HG02623 (cell line): ENCODE measurements at regions not wholly inside any gene's neighbourhood (a gene's known extent, or its start where the extent isn't known, plus 50 kb on each side); places are given as distances from the start of the nearest gene placed in this dataset.

Experiments
- ATAC-seq: cut with Tn5 transposase; IDR thresholded peaks from one replicate; pipeline ENCODE4 v1.9.1; 2021; ENCODE audit warnings: moderate library complexity; ENCODE audit not compliant: unreplicated experiment

DNA sequence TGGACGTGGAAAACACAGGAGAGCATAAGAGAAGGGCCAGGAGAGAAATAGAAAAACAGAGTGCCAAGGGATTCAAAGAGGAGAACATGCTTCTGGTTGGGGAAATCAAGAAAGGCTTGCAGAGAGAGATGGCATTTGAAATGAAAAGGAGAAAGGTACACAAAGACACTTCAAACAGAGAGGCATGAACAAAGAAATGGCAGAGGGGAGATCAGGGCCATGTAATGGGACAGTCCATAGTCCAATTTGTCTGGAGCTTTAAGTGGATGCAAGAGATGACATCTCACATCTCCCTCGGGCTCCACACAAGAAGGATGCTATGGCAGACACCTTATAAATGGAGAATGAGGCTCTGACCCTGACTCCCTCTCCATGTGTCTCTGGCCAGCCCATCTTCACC lies 331.1 kb downstream of the MLLT3 start:
- no peak for ATAC-seq

GRCh38 chr9:20290257-20290656 lies 332.0 kb downstream of the MLLT3 start:
- no peak for ATAC-seq

GRCh38 chr9:20289423-20290010 lies 332.8 kb downstream of the MLLT3 start:
- no peak for ATAC-seq

- ATAC-seq: no peak
These were observed 335.3 kb downstream of the MLLT3 start for GRCh38 chr9:20286969-20287368.

DNA sequence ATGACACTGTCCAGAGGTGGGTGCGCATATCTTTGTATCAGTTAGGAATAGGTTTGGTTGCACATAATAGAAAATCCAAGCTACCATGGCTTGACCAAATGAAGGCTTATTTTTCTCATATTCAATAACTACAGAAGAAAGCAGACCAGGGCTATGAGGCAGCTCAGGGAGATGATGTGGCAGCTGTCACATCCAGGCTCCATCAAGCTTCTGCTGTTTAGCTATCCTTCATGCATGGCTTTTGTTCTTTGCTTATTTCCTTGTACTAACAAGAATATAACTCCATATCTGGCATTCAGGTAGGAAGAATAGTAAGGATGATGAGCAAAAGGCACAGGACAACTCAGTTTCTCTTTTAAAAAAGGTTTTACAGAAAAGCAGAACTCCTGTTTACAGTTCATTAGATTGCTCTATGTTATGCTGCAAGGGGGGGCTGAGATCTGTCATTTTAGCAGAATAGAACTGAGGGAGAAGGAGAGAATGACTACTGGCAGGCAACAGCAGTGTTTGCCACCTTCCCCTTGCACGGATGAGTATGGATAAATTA lies 336.1 kb downstream of the MLLT3 start:
- no peak for ATAC-seq

DNA sequence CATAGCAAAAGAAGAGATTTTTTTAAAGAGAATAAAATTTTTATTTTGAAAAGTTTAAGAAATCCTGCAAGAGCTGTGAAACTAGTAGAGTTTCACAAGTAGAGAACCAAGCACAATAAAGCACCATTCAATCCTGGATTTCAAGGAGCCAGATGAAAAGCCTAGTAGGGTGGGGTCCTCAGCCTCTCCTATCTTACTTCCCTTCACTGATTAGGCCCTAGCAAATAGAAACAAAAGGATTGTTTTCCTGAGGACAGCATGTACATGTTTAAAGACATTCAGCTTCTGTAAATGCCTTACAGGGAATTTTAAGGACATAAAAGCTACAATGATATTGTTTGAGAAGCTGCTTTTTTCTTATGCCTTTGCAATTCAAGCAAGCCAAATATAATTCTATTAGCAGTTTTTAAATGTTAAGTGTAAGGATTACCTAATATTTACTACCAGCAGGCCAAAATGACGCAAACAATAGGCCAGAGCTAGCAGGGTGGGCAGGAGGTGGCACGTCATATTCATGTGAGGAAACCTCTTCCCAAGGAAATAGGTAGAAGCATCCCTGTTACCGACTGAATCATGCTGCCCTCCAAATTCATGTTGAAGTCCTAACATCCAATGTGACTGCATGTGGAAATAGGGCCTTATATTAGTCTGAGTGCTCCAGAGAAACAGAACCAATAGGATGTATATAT lies 337.6 kb downstream of the MLLT3 start:
- ATAC-seq: no peak

GRCh38 chr9:20280330-20280729 lies 342.0 kb downstream of the MLLT3 start:
- no peak for ATAC-seq

GRCh38 chr9:20276762-20277161 lies 345.5 kb downstream of the MLLT3 start:
- ATAC-seq: no peak

DNA sequence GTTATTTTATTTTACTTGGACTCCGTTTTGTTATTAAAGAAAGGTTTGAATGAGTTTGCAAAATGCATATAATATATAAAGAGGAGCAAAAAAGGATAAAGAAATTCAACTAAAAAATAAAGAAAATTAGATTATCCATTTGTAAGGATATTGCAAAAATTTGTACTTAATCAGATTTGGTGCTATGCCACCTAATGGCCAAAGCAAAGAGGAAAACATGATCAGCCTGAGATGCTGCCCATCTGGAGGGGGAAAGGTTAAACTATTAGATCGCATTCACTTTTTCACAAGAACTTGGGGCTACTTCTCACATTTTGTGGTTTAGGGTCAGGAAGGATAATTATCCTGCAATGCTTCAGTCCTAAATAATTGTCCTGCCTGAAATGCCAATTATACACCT lies 350.6 kb downstream of the MLLT3 start:
- ATAC-seq: no peak

DNA sequence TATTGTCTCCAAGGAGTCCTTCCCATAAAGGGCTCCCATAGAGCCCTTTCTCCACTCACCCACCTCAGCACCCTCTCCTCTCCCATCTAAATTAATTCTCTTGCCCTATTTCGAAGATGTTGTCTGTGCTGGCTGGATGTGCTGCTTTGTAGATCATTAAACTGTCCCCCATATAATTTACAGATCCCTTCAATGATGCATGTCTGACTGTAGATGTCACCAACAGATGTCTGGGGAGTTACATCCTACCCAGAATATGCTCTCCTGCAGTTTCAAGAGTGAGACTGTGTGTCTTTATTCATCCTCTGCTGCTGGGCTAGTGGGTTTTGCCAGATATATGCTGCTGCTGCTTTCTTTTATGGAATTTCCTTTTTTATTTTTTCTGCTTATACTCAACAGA lies 351.2 kb downstream of the MLLT3 start:
- ATAC-seq: no peak

DNA sequence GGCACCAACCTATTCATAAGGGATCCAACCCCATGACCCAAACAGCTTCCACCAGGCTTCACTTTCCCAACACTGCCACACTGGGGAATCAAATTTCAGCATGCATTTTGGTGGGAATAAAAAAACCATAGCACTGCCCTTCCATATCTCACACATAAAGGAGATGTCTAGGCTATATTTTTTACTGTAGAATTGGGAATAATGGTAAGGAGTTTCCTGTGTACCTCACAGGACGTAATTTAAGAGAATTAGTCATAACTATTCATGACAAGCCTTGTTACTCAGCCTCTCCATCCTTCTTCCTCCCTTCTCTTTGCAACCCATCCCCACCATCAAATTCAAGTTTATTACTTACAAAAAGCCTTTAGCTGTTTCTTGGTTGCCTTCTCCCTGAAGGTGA lies 352.1 kb downstream of the MLLT3 start:
- no peak for ATAC-seq

DNA sequence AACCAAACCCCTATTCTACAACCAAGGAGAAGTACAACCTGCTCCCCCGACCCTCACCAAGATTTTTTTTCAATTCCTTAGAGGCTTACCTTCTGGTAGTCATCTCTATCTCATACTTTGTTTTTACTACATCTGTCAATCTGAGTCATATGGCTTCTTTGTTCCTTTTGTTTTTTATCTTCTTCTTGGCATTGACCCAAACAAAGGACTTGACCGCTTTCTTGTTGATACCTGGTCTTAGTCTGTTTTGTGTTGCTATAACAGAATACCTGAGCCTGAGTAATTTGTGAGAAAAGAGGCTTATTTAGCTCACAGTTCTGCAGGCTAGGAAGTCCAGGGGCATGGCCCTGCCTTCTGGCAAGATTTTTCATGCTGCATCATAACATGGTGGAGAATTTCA lies 352.7 kb downstream of the MLLT3 start:
- ATAC-seq: no peak

- ATAC-seq: no peak
These were observed 357.4 kb downstream of the MLLT3 start for GRCh38 chr9:20264896-20265295.

DNA sequence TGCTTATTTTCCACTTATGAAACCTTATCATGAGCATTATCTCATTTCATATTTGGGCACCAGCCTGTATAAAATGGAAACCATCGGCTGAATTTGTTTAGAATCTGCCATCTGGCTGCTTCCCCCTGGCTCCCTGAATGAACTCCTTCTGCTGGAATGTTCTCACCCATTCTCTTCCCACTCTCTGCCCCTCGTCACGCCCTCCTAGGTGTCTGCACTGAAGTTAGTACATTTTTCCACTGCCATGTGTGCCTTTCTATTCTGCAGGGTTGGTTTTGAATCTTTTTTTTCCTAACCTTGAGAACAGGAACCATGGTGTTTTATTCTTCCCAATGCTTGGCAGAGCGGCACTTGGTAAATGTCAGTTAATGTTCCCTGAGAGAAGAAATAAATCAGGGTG lies 359.7 kb downstream of the MLLT3 start:
- ATAC-seq: no peak

GRCh38 chr9:20256284-20256948 lies 365.9 kb downstream of the MLLT3 start:
- ATAC-seq: peak; percentile 41

DNA sequence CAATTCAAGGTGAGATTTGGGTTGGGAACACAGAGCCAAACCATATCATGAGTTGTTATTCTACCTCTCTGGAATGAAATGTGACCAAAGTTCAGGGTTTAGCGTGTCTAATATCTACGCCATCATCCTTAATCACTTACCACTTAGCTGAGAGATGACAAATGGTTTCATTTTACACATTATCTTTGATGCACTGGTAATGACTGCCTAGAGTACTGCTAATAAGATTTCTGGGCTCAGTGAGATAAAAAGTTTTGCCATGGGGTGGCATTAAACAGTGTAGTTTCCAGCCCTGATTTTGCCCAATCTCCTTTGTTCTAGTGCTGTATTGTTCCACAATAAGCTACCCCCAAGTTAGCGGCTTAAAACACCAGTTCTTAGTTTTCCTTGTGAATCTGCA lies 367.2 kb downstream of the MLLT3 start:
- no peak for ATAC-seq

- ATAC-seq: no peak
These were observed 368.7 kb downstream of the MLLT3 start for GRCh38 chr9:20253635-20254034.

DNA sequence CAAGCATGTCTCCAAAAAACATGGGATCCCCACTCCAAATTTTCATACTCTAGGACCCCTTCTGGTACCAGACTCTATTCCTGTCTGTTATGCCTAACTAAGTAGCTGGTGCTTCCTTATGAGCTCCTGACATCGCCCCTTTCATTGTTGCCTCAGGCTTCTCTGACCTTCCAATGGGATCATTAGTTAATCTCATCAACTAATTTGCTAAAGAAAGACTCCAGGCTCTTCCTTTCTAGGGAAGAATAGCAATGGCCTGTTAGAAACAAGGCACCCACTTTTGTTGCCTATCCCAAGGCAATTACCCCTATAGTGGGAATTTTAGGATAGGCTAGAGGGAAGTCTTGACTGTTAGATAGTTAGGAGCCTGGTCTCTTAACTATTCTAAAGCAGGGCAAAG lies 369.5 kb downstream of the MLLT3 start:
- no peak for ATAC-seq

DNA sequence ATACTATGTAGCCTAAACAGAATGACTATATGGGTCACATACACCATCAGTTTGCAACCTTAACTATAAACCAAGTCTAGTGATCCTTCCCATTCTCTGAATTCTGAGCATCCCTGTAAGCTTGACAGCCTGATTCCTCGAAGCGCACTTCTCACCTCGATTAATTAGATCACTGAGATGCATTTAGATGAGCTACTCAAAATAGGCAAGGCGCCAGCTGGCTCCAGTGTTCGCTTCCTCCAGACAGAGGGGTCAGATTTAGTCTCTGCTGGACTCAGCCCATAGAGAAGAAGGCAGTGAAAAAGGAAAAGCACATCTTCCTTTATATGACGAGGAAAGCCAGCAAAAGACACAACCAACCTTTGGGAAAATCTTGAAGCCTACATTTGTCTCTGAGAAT lies 371.5 kb downstream of the MLLT3 start:
- no peak for ATAC-seq

GRCh38 chr9:20244271-20244670 lies 378.0 kb downstream of the MLLT3 start:
- ATAC-seq: no peak

DNA sequence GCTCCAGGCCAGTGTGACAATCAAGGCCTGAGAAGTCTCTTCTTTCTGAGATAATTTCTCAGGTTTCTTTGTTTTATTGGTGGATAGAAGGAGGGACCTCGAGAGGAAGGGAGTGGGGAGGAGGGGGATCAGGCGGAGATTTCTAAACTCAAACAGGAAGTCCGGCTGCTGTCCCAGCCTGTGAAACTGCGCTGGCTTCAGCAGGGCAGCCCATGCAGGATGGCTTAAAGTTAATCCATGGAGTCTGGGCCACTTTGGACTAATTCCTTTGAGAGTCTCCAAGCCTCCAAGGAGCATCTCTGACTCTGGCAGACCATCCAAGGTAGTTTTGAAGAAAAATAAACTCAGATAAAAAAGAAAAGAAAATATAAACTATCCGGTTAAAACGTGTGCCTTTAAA lies 378.5 kb downstream of the MLLT3 start:
- ATAC-seq: no peak

DNA sequence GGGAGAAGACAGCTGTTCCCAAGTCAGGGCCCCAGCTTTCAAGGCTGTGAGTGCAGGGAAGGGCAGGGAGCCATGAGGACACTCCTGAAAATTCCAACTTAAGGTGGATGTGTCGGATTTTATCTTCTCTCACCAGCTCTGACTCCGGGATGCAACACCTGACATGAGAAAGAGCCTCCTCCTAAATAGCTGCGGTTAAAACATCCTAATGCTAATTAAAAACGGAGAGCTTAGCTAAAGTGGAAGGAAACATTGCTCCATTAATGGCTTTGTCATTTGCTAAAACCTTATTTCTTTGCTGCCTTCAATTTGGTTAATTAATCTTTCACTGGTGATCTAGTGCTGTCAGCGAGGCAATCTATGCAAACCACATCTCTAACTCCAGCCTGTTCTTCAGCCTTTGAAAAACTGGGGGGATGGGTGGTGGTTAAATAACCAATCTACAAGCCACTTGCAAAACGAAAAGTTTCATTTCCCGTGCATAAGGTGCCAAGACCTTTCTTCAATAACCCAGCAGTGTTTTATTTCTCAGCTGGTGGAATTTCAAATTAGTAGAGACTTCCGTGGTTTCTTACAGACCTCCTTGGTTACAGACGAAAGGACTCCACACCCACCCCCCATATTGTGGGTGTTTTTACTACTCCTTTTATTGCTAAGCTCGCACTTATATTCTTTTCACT lies 379.6 kb downstream of the MLLT3 start:
- ATAC-seq: peak; percentile 90
